ENCODE measurements at regions not wholly inside any gene's neighbourhood (a gene's known extent, or its start where the extent isn't known, plus 50 kb on each side); places are given as distances from the start of the nearest gene placed in this dataset.

- TF ChIP-seq POLR2AphosphoS5 (IDR thresholded peaks at IDR 0.05): no peak
- TF ChIP-seq, protein P1, sequence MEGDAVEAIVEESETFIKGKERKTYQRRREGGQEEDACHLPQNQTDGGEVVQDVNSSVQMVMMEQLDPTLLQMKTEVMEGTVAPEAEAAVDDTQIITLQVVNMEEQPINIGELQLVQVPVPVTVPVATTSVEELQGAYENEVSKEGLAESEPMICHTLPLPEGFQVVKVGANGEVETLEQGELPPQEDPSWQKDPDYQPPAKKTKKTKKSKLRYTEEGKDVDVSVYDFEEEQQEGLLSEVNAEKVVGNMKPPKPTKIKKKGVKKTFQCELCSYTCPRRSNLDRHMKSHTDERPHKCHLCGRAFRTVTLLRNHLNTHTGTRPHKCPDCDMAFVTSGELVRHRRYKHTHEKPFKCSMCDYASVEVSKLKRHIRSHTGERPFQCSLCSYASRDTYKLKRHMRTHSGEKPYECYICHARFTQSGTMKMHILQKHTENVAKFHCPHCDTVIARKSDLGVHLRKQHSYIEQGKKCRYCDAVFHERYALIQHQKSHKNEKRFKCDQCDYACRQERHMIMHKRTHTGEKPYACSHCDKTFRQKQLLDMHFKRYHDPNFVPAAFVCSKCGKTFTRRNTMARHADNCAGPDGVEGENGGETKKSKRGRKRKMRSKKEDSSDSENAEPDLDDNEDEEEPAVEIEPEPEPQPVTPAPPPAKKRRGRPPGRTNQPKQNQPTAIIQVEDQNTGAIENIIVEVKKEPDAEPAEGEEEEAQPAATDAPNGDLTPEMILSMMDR (IDR thresholded peaks at IDR 0.05): no peak
Measured at GRCh38 chr2:62439425-62439824, 66.6 kb downstream of the TMEM17 start.

Measured in breast epithelium (tissue), 3 donors.